K562 (cell line): ENCODE measurements at regions not wholly inside any gene's neighbourhood (a gene's known extent, or its start where the extent isn't known, plus 50 kb on each side); places are given as distances from the start of the nearest gene placed in this dataset.
A peak's percentile ranks its signal among the peaks of the same experiment; 100 is the strongest.

Source experiments
- ELF1 ChIP-seq: fragments of 200-800 bp; sonication (Bioruptor generic); IDR thresholded peaks from 2 replicates; pipeline ENCODE4 v1.6.1; 2016; ENCODE audit warnings: missing genetic modification characterization, missing compliant biosample characterization
- ETS2 ChIP-seq: IDR thresholded peaks from 2 replicates; pipeline ENCODE4 v1.6.1; 2016; ENCODE audit warnings: borderline replicate concordance, missing genetic modification characterization, mild to moderate bottlenecking, moderate library complexity, missing compliant biosample characterization; ENCODE audit not compliant: poor library complexity, severe bottlenecking
- ETV5 ChIP-seq: sonication (generic); formaldehyde crosslinking; IDR thresholded peaks from 2 replicates; pipeline ENCODE4 v1.4.0; 2020; ENCODE audit warnings: low read depth, mild to moderate bottlenecking, missing genetic modification reagents
- LEF1 ChIP-seq: fragments of 450-650 bp; IDR thresholded peaks from 2 replicates; pipeline ENCODE4 v1.6.1; 2016; ENCODE audit warnings: mild to moderate bottlenecking
- MEF2D ChIP-seq: conservative IDR thresholded peaks from 2 replicates; pipeline ENCODE4 v1.6.1; 2016; ENCODE audit warnings: low read depth, missing genetic modification characterization, missing compliant biosample characterization
- NCOA2 ChIP-seq, 2 experiments: fragments of 450-650 bp; IDR thresholded peaks; 2 replicates each; pipeline ENCODE4 v1.6.1; 2018; ENCODE audit warnings: mild to moderate bottlenecking in 2 of 2, moderate library complexity in 1 of 2; ENCODE audit not compliant: partially characterized antibody in 2 of 2
- SIN3B ChIP-seq: fragments of 450-650 bp; IDR thresholded peaks from 2 replicates; pipeline ENCODE4 v1.6.1; 2017; ENCODE audit warnings: low read depth, mild to moderate bottlenecking, moderate library complexity
- TAF9B ChIP-seq: fragments of 450-650 bp; IDR thresholded peaks from 2 replicates; pipeline ENCODE4 v1.6.1; 2018; ENCODE audit warnings: mild to moderate bottlenecking; ENCODE audit not compliant: partially characterized antibody
- U2AF2 ChIP-seq: fragments of 200-400 bp; formaldehyde crosslinking; optimal IDR thresholded peaks from 2 replicates; pipeline ENCODE3; 2017; ENCODE audit warnings: low read depth, mild to moderate bottlenecking, low read length
- ZNF408 ChIP-seq: fragments of 250-450 bp; sonication (Bioruptor Pico); IDR thresholded peaks from 2 replicates; pipeline ENCODE4 v1.4.0; 2020; ENCODE audit warnings: low read depth, mild to moderate bottlenecking, moderate library complexity
- TF ChIP-seq, protein P1 (sequence below): sonication (generic); formaldehyde crosslinking; IDR thresholded peaks from 2 replicates; pipeline ENCODE4 v1.8.0; 2022; ENCODE audit warnings: mild to moderate bottlenecking, missing genetic modification reagents
- TF ChIP-seq, protein P2 (sequence below): fragments of 150-350 bp; IDR thresholded peaks from 2 replicates; pipeline ENCODE4 v1.6.1; 2014; ENCODE audit warnings: low read depth, mild to moderate bottlenecking, low read length, borderline replicate concordance

DNA sequence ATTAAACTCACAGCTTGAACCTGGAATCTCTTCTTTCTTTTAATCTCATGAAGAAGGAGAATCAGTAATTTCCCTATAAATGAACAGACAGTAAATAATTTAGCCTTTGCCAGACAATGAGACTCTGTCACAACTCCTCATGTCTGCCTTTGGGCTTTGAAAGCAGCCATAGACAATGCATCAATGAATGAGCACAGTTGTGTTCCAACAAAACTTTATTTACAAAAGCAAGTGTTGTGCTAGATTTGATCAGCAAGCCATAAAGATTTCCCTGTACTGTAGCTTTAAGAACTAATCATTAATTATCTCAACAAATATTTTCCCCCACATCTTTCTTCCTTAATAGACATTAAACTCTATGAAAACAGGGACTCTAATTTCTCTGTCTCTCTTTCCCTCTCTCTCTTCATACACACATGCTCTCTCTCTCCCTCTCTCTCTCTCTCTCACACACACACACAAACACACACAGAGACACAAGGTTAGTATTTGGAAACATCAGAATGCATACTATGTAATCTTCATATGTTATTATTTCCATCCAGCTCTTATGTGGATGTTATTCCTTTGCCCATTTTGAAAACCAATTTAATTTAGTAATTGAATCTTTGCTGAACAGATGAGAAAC lies 1209.8 kb upstream of the CDH6 start (continued):
- TF ChIP-seq, protein P1, sequence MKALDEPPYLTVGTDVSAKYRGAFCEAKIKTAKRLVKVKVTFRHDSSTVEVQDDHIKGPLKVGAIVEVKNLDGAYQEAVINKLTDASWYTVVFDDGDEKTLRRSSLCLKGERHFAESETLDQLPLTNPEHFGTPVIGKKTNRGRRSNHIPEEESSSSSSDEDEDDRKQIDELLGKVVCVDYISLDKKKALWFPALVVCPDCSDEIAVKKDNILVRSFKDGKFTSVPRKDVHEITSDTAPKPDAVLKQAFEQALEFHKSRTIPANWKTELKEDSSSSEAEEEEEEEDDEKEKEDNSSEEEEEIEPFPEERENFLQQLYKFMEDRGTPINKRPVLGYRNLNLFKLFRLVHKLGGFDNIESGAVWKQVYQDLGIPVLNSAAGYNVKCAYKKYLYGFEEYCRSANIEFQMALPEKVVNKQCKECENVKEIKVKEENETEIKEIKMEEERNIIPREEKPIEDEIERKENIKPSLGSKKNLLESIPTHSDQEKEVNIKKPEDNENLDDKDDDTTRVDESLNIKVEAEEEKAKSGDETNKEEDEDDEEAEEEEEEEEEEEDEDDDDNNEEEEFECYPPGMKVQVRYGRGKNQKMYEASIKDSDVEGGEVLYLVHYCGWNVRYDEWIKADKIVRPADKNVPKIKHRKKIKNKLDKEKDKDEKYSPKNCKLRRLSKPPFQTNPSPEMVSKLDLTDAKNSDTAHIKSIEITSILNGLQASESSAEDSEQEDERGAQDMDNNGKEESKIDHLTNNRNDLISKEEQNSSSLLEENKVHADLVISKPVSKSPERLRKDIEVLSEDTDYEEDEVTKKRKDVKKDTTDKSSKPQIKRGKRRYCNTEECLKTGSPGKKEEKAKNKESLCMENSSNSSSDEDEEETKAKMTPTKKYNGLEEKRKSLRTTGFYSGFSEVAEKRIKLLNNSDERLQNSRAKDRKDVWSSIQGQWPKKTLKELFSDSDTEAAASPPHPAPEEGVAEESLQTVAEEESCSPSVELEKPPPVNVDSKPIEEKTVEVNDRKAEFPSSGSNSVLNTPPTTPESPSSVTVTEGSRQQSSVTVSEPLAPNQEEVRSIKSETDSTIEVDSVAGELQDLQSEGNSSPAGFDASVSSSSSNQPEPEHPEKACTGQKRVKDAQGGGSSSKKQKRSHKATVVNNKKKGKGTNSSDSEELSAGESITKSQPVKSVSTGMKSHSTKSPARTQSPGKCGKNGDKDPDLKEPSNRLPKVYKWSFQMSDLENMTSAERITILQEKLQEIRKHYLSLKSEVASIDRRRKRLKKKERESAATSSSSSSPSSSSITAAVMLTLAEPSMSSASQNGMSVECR (CRISPR knock-in tag): no peak
- TF ChIP-seq ZNF408 (CRISPR knock-in tag): no peak
- TF ChIP-seq NCOA2 (IDR thresholded peaks at IDR 0.05; ENCODE audit: partially characterized antibody in 2 of 2): no peak
- peak; percentile 57; the same call in 1 of the 2 replicates for TF ChIP-seq MEF2D (tag)
- TF ChIP-seq SIN3B: no peak
- peak; percentile 28 for TF ChIP-seq TAF9B
- no peak for TF ChIP-seq ETS2 (tag)
- TF ChIP-seq U2AF2: no peak
- TF ChIP-seq ETV5: no peak
- TF ChIP-seq LEF1: peak; percentile 54; the same call in 1 of the 2 replicates
- TF ChIP-seq ELF1 (tag): no peak
- TF ChIP-seq, protein P2, sequence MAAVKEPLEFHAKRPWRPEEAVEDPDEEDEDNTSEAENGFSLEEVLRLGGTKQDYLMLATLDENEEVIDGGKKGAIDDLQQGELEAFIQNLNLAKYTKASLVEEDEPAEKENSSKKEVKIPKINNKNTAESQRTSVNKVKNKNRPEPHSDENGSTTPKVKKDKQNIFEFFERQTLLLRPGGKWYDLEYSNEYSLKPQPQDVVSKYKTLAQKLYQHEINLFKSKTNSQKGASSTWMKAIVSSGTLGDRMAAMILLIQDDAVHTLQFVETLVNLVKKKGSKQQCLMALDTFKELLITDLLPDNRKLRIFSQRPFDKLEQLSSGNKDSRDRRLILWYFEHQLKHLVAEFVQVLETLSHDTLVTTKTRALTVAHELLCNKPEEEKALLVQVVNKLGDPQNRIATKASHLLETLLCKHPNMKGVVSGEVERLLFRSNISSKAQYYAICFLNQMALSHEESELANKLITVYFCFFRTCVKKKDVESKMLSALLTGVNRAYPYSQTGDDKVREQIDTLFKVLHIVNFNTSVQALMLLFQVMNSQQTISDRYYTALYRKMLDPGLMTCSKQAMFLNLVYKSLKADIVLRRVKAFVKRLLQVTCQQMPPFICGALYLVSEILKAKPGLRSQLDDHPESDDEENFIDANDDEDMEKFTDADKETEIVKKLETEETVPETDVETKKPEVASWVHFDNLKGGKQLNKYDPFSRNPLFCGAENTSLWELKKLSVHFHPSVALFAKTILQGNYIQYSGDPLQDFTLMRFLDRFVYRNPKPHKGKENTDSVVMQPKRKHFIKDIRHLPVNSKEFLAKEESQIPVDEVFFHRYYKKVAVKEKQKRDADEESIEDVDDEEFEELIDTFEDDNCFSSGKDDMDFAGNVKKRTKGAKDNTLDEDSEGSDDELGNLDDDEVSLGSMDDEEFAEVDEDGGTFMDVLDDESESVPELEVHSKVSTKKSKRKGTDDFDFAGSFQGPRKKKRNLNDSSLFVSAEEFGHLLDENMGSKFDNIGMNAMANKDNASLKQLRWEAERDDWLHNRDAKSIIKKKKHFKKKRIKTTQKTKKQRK: no peak
